ENCODE measurements at regions not wholly inside any gene's neighbourhood (a gene's known extent, or its start where the extent isn't known, plus 50 kb on each side); places are given as distances from the start of the nearest gene placed in this dataset.

DNA sequence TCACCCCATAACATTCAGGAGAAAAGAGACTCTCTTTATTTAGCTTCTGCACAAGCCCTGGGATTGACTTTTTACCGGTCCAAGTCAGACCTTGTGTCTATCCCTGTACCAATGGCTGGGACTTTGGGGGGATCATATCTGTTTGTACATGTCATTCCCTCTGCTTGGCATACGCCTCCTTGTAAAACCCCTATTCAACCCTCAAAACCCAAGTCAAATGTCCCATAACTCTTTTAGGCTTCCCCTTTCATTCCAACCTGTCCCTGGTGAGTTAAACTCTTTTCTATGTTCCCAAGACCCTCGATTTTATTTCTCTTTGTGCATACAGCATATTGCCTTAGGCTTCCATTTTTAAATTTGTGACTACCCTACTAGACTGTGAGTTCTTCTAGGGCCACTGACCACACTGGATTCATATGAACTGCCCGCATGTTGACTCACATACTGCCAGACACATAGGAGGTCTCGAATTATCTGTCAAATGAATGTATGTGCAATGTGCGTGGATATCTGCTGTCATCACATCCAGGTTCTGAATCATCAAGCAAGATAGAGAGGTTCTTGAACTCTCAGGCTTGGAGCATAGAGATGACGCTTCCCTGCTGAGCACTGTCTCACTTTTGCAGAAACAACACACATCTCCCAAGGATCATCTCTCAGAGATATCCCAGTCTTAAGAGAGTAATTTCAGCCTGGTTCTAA, 548.6 kb upstream of the TBX3 start:
- DNase-seq: no peak

DNA sequence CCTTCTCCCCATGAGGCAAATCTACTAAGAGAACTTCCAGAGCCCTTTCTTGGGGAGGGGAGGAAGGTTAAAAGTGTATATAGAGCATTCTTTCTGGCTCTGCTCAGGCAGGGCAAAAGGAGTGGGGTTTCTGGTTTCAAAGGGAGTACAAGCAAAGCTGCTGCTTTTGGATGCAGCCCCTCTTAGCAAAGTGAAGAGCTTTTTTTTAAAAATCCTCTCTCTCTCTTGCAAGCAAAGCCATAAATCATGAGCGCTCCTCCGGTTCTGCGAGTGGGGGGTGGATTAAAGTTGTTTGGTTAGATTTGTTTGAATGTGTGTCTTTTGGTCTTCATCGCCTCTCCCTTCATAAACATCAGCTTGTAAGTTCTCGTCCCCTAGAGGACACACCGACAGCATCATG, 546.6 kb upstream of the TBX3 start:
- DNase-seq: no peak

DNA sequence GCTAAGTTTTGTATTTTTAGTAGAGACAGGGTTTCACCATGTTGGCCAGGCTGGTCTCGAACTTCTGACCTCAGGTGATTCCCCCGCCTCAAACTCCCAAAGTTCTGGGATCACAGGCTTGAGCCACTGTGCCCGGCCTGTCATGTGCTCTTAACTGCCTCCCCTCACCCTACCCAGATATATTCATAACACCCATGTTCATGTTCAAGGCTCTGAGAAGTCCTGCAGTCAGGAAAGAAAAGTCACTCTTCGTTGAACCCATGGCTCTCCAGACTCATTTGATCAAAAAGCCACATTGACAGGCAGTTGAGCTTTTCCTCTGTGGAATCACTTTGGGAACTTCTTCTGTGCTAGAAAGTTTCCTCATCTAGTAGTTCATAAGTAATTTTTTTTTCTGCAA, 545.5 kb upstream of the TBX3 start:
- no peak for DNase-seq

DNA sequence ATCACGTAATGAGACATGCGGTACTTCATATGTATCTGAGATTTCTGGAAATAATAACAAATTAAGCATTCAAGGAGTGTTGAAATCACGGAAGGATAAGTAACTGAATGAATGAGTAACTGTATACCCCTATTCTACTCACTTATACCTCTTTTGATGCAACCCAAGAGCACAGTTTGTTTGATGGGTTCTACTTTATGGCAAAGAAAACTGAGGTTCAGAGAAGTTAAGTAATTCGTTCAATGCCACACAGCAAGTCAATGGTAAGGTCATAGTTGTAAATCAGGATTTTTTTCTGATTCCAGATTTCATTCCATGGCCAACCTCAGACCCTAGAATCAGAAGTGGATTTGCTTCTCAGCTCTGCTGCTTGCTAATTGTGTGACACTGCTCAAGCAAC, 544.5 kb upstream of the TBX3 start:
- no peak for DNase-seq

DNA sequence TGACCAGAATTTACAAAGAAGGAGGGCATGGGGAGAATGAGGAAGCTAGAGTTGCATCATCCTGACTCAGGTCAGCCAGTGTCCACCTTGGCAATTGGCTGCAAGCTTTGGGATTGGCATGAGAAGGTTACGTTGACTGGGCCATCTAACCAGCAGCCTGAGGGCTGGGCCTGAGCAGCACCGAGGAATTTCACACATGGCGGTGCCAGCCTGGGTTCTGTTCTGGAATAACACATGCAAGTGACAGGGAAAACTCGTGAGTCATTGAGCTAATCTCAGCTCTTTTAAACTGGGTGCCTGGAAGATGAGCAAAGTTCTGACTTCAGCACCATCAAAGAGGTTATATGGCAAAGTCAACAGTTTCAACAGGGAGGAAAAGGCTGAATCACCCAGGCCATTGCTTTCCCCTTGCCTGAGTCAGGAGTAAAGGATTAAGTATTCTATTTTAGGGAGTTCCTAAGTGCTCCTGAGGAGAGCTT, 543.2 kb upstream of the TBX3 start:
- DNase-seq: no peak

DNA sequence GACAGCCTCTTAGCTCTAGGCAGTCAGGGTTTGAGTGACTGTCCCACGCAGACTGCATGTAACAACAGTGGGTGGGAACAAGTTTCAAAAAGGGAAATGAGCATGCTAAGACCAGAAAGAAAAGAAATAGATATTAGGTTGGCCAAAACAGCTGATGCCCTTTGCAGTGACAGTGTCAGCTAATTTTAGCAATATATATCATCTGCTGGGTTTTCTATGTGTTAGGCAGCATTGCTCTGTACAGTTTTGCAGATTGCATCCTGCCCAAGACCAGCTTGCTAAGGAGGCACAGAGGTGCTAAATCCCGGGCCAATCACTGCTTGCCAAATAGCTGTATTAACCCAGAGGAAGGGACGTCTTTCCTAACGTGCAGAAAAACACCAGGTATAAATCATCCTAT, 541.9 kb upstream of the TBX3 start:
- no peak for DNase-seq

DNA sequence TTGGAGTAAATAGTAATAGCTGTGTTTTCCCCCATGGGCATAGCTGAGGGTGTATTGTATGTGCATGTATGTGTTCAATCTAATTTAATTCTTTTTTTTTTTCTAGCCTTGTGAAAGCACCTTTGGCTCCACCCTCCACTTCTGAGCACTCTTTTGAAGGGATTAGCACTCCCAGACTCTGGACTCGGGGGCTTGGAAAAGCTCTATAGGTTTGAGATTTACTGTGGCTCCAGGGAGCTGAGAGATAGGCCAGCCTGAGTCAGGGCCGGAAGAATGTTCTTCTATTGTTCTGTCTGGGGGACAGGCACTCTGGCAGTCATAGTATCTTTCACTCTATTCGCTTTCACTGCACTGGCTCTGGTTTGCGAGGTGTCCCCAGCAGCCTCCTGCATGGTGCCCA, 540.0 kb upstream of the TBX3 start:
- DNase-seq: no peak

DNA sequence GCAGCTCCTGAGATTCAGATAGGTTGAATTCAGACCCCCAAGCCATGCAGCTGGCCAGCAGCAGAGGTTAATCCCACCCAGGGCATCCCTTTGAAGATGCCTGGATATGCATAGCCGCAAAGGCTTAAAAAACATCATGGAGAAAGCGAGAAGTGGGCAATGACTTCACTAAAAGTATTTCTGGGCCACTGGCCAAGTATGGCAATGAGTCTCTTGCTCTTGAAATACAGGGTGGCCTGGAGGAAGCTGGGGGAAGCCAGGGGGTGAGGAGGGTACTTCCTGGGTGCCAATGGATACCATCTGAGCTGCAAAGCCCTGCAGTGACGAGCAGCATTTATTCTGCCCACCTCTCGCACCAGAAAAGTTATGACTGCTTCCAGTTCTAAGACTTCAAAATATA, 539.3 kb upstream of the TBX3 start:
- no peak for DNase-seq

DNA sequence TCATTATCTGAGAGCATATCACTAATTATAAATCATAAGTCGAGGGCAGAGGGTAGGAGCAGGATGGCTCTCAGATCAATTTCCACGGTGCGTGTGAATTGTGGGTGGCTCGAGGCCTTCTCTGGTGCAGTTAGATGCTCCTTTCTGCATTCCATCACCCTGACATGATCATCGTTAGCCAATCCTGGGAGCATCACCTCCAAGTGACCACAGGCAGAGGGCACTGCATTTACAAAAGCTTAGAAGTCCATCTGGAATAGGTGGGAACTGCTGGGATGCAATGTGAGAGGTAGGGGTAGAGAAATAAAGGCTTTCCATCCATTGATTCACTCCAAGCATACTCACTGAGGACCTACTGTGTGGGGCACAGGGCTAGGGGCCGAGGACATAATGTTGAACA, 538.2 kb upstream of the TBX3 start:
- no peak for DNase-seq

DNA sequence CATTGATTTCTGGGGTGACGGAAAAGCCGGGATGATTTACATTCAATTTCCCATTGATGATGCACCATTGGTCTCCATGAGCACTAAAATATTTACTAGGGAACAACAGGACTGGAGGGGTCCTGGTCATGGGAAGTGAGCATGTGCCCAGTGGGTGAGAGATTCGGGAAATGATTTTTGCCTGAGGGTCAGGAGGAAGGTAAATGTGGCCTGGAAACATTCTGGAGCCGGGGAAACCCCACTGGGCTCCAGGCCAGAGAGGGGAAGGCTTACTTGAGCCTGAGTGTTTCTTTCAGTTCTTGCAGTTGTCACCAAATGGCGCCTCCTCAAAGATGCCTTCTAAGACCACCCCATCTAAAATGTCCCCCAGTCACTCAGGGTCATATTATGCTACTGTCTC, 532.3 kb upstream of the TBX3 start:
- DNase-seq: no peak

DNA sequence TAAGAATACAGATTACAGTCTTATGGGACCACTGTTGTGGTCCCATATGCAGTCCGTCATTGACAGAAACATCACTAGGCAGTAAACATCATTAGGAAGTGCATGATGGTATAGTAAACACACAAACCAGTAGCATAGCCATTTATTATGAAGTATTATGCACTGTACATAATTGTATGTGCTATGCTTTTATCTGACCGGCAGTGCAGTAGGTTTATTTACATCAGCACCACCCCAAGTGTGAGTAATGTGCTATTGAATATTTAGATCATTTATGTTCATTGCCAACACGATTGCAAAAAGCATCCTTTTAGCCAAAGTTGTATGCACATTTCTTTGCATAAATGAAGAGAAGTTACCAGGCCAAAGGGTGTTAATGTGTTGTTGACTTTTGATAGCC, 531.6 kb upstream of the TBX3 start:
- no peak for DNase-seq

DNA sequence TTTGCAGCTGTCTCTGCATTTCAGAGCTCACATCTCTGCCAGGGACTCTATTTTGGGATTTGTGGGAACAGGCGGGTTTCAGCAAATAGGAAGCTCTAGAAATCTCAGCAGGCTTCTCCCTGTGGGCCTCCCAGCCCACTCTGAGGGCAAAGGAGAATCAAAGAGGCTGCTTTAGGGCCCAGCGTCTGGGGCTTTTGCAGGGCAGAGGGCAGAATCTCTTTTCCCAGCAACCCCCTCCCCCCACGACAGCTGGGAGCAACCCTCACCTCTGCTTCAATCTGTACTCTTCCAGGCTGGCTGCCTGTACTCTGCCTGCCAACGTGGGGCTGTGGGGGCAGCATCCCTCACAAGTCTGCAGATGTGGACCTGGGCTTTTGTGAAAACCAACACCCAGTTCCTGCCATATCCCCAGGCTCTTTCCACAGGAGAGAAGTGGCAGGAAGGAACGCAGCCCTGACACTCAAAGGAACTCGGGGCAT, 529.6 kb upstream of the TBX3 start:
- DNase-seq: no peak

DNA sequence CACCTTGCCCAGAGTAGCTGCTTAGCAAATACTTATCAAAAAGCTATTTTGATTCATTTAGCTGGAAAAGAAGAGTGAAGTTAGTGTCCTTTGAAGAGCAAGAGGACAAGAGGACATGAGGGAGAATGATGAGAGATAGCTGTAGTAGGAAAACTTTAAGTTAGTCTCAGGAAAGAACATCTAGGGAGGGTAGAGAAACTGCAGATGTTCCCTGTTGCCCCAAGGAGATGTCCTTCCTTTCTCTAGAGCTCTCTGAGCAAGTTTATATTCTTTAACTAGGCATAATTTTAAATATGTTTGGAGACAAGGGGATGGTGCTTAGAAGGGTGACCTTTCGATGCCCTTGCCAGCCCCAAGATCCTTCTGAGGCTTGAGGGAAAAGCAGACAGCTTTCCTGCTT, 529.1 kb upstream of the TBX3 start:
- DNase-seq: no peak

DNA sequence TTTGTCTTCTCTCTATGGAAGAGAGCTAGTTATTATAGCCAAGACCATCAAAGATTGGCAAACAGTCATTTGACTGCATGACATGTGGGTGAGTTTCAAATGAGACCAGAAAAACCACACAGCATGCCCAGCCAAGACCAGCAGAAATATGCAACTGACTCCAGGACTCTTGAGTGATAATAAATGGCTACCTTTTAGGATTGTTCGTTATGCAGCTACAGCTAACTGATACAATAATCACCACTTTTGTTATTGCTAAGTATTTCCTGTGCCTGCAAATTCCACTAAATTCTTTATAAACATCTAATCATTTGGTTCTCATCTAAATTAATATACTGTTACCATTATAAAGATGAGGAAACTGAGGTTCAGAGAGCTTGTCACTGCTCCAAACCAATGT, 528.4 kb upstream of the TBX3 start:
- no peak for DNase-seq

DNA sequence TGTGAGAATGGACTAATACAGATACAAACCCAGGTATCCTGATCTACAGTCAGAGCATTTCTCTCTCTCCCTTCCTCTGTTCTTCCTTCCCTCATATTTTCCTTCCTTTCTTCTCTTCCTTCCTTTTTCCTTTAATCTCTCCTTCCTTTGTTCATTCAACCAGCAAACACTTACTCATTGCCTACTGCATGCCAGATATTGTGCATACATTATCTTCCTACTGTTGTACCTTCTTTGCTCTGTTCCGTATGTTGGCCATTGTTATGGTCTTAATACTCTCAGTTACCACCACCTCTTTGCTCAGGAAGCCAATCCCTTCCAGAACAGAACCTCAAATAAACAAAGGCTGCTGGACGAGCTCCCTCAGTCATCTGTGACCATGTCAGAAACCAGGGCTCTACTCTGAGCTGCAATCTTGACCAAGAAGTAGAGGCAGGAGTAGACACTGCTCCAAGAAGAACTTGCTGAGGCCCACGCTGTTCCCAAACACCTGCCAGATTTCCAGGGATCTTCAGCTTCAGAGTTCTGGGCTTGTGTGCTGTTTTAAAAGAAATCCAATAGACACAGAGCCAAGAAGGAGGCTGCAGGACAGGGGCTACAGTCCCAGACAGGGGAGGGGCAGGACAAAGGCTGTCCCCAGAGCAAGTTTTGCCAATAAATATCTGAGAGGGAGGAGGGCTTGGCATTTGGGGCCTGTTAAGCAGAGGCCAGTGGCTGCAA, 526.7 kb upstream of the TBX3 start:
- no peak for DNase-seq

DNA sequence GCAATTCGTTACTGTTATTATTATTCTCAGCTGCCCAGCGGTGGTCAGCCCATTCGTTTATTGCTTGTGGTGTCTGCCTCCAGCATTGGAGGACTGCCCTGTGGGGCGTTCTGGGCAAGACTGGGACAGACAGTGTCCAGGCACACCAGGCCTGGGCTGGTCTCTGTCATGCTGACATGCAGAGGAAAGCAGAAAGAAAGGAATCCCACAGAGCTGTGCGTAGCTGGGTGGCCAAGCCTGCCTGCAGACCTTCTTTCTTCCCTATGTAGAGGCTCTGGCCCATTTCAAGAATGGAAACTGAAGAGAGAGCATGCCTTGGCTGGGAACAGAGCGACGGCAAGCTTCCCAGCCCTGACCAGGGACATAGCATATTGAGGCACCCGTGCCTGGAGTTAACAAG, 525.3 kb upstream of the TBX3 start:
- no peak for DNase-seq

DNA sequence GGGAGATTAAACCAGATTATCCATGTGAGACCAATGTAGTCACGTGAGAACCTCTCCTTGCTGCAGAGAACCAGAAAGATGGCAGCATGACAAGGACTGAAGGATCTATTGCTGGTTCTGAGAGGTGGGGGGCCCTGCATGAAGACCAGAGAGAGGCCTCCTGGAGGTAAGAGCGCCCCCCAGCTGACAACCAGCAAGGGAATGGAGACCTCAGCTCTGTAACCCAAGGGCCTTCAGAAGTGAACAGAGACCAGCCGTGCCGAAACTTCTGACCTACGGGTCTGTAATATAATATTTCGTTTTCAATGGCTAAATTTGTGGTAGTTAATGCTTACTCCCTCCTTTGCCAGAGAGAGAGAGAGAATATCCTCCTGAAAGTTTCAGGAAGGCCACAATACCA, 524.1 kb upstream of the TBX3 start:
- DNase-seq: no peak

DNA sequence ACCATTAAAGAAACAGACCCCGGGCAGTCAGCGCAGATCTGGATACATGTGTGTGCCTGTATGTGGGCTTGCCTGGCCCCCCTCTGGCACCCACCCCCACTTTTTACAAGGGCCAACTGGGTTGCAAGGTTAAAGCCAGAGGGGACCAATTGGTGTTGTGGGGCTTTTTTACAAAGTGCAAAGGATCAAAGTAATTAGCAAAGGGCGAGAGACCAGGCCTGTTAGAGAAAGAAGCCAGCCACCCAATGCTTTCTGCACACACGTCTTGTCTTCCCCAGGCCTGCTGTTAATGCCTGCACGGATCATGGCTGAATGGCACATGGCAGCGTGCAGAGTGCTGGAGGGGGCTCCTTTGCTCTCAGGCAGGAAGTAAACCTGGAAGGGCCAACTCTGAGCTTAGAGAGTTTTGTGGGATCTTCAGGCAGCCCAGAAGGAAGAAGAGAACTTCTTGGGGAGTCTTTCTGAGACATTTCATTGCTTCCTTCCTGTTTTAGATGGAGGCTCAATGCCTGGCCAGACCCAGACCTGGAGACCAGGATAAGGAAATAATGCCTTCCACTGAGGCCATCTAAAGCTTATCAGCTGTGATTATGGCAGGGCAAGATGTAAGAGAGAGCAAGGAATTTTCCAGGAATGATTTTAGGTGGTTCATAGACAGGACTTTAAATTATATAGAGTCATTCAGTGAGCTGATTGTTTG, 523.4 kb upstream of the TBX3 start:
- no peak for DNase-seq

DNA sequence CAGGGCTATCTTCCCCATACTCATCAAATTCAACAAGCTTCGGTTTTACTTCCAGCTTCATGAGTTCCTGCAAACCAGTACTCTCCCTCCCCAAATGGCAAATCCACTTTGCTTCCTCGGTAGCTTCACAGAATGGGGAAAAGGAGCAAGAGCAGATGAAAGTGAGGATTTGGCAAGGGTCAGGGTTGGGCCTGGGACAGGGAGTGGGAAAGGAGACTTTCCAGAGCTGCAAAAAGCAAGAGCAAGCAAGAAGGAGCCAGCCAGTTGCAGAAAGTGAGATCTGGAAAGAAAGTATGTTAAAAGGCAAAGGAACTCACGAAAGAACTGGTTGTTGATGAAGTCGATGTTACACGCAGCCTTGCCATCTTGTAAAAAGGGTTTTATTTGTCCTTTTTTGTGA, 522.8 kb upstream of the TBX3 start:
- DNase-seq: no peak

DNA sequence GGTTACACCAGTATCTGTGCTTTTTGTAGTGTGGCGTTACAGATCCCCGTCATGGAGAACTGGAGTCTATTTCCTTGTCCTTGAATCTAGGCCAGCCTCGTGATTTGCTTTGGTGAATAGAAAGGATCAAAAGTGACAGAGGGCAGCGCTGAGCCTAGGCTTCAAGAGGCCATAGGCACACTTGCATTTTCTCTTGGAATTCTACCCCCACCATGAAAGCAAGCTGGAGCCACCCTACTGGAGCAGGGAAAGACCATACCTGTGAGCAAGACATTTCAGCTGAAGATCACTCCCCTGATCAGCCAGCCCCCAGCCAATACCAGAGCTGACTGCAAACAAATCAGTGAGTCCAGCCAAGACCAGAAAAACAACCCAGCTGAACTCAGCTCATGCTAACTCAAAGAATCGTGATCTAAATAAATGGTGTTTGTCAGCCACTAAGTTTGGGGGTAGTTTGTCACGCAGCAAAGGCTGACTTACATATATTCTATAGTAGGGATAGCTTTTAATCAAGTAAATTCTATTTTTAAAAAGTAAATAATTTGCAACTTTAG, 521.9 kb upstream of the TBX3 start:
- DNase-seq: no peak

DNA sequence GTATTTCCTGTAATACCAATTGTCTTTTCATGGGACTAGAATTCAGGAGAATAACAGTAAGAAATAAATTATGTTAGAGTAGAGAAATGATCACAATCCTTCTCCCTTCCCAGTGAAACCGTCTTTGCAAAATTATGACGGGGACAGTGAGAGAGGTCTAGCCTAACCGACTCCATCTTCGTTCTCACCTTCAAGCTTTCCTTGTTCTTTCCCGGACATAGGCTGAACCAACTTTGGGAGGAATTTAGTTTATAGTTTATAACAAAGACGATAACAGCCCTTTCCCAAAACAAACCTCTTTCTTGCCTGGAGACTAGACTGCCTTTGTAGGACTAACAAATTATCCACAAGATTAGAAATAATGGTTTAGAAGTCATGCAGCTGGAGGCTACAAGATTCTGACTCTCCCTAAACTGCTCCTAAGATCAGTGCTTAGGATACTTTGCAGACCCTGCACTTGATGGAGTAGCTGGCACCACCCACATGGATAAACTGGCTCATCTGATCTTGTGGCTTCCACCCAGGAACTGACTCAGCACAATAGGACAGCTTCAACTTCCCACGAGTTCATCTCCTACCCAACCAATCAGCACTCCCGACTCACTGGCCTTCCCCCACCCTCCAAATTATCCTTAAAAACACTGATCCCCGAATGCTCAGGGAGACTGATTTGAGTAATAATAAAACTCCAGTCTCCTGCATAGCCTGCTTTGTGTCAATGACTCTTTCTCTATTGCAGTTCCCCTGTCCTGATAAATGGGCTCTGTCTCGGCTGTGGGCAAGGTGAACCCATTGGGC, 521.2 kb upstream of the TBX3 start:
- no peak for DNase-seq

DNA sequence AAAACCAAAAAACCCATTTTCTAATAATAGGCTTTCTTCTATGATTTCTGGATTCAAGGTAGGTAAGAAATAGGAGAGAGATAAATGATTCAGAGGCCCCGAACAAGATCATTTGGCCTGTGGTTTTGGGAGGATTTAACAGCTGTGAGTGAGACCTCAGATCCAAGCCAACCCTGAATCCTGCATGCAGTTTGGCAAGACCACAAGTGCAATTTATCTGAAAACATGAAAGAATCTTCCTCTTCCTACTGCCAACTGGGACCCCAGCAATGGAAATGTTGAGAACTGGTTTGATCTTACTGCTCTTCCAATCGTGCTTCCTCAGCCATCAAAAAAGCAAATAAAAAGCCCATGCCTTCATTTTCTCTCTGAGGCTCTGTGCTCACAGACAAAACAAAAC, 519.7 kb upstream of the TBX3 start:
- no peak for DNase-seq

DNA sequence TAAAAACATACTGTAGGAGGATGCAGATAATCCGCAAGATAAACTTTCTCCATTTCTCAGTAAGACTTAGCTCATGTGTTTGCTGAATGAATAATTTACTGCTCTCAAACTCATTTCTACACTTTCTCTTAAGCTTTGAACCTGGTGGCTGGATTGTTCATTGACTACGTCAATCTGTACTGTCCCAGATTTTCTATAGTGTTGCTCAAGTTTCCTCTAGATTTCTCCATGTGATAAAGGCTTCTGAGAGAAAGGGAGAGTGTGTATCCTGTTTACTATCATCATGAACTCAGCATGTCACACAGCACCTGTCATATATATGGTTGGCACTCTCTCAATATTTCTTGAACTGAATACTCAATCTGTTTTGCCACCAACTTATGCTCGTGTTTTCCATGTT, 518.0 kb upstream of the TBX3 start:
- no peak for DNase-seq

Measured in NCI-H1092 treated with DMSO at 0.1 percent for 48 hours (cell line).